K562 (cell line): ENCODE measurements at regions not wholly inside any gene's neighbourhood (a gene's known extent, or its start where the extent isn't known, plus 50 kb on each side); places are given as distances from the start of the nearest gene placed in this dataset.

ENCODE experiments used
- EZH2 ChIP-seq: IDR thresholded peaks from 2 replicates; pipeline ENCODE4 v1.6.1; 2012; ENCODE audit warnings: low read depth, mild to moderate bottlenecking, inconsistent platforms, low read length, borderline replicate concordance
- HDAC6 ChIP-seq: IDR thresholded peaks from 2 replicates; pipeline ENCODE4 v1.6.1; 2012; ENCODE audit warnings: low read depth, mild to moderate bottlenecking, control low read depth, inconsistent platforms, low read length, moderate library complexity
- MXI1 ChIP-seq: IDR thresholded peaks from 2 replicates; pipeline ENCODE4 v1.6.1; 2011; ENCODE audit warnings: low read depth, mild to moderate bottlenecking, improper control_type of control experiment, low read length
- POLR2AphosphoS5 ChIP-seq: IDR thresholded peaks from 2 replicates; pipeline ENCODE4 v1.6.1; 2011; ENCODE audit warnings: mild to moderate bottlenecking, low read depth, low read length, moderate library complexity; ENCODE audit not compliant: control insufficient read depth, insufficient read depth
- RAD21 ChIP-seq, 2 experiments: fragments of 250-450 bp in 1 of 2; fragments of 450-650 bp in 1 of 2; sonication (Bioruptor Pico) in 1 of 2; formaldehyde crosslinking in 1 of 2; IDR thresholded peaks in 1 of 2; conservative IDR thresholded peaks in 1 of 2; 2 replicates each; pipeline versions ENCODE4 v1.4.0 to v1.8.0; 2020 to 2022; ENCODE audit warnings: mild to moderate bottlenecking in 2 of 2, moderate library complexity in 1 of 2
- REST ChIP-seq, 2 experiments: fragments of 450-650 bp; formaldehyde crosslinking in 1 of 2; IDR thresholded peaks; 2 replicates each; pipeline versions ENCODE4 v1.4.0 to v1.6.1; 2014 to 2020; ENCODE audit warnings: mild to moderate bottlenecking in 2 of 2, borderline replicate concordance in 1 of 2, low read depth in 1 of 2
- SETDB1 ChIP-seq: IDR thresholded peaks from one replicate; pipeline ENCODE4 v1.6.1; 2012; ENCODE audit warnings: low read length, control low read depth, inconsistent platforms
- SNIP1 ChIP-seq: fragments of 450-650 bp; IDR thresholded peaks from 2 replicates; pipeline ENCODE4 v1.7.1; 2017; ENCODE audit warnings: low read depth, mild to moderate bottlenecking
- SREBF2 ChIP-seq: sonication (generic); formaldehyde crosslinking; IDR thresholded peaks from 2 replicates; pipeline ENCODE4 v1.4.0; 2020; ENCODE audit warnings: mild to moderate bottlenecking, missing genetic modification reagents
- SRSF7 ChIP-seq: fragments of 200-400 bp; formaldehyde crosslinking; optimal IDR thresholded peaks from 2 replicates; pipeline ENCODE3; 2017; ENCODE audit warnings: mild to moderate bottlenecking, low read depth, low read length
- TEAD4 ChIP-seq, 2 experiments: sonication (generic) in 1 of 2; formaldehyde crosslinking in 1 of 2; IDR thresholded peaks; 2 replicates each; pipeline versions ENCODE4 v1.6.1 to v1.8.0; 2012 to 2022; ENCODE audit warnings: borderline replicate concordance in 1 of 2, inconsistent platforms in 1 of 2, low read length in 1 of 2, mild to moderate bottlenecking in 1 of 2, missing genetic modification reagents in 1 of 2
- ZNF124 ChIP-seq: sonication (generic); formaldehyde crosslinking; IDR thresholded peaks from 2 replicates; pipeline ENCODE4 v1.8.1; 2022; ENCODE audit warnings: missing genetic modification reagents
- TF ChIP-seq, protein P1 (sequence below): fragments of 250-450 bp; sonication (Bioruptor Pico); IDR thresholded peaks from 2 replicates; pipeline ENCODE4 v1.4.0; 2020; ENCODE audit warnings: mild to moderate bottlenecking, moderate library complexity, borderline replicate concordance
- TF ChIP-seq, protein P2 (sequence below): fragments of 450-650 bp; formaldehyde crosslinking; IDR thresholded peaks from 2 replicates; pipeline ENCODE4 v1.4.0; 2022; ENCODE audit warnings: missing genetic modification characterization

- TF ChIP-seq SETDB1 = no peak
- TF ChIP-seq, protein P1, sequence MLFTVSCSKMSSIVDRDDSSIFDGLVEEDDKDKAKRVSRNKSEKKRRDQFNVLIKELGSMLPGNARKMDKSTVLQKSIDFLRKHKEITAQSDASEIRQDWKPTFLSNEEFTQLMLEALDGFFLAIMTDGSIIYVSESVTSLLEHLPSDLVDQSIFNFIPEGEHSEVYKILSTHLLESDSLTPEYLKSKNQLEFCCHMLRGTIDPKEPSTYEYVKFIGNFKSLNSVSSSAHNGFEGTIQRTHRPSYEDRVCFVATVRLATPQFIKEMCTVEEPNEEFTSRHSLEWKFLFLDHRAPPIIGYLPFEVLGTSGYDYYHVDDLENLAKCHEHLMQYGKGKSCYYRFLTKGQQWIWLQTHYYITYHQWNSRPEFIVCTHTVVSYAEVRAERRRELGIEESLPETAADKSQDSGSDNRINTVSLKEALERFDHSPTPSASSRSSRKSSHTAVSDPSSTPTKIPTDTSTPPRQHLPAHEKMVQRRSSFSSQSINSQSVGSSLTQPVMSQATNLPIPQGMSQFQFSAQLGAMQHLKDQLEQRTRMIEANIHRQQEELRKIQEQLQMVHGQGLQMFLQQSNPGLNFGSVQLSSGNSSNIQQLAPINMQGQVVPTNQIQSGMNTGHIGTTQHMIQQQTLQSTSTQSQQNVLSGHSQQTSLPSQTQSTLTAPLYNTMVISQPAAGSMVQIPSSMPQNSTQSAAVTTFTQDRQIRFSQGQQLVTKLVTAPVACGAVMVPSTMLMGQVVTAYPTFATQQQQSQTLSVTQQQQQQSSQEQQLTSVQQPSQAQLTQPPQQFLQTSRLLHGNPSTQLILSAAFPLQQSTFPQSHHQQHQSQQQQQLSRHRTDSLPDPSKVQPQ = no peak
- TF ChIP-seq HDAC6 = no peak
- no peak for TF ChIP-seq MXI1
- no peak for TF ChIP-seq RAD21 (CRISPR knock-in tag; conservative IDR thresholded peaks at IDR 0.05 in 1 of 2, IDR thresholded peaks at IDR 0.05 in 1 of 2)
- no peak for TF ChIP-seq SRSF7
- TF ChIP-seq POLR2AphosphoS5 = no peak
- TF ChIP-seq SNIP1 = no peak
- no peak for TF ChIP-seq REST (IDR thresholded peaks at IDR 0.05; ENCODE audit: borderline replicate concordance)
- no peak for TF ChIP-seq REST (CRISPR knock-in tag; IDR thresholded peaks at IDR 0.05; ENCODE audit: low read depth)
- TF ChIP-seq, protein P2, sequence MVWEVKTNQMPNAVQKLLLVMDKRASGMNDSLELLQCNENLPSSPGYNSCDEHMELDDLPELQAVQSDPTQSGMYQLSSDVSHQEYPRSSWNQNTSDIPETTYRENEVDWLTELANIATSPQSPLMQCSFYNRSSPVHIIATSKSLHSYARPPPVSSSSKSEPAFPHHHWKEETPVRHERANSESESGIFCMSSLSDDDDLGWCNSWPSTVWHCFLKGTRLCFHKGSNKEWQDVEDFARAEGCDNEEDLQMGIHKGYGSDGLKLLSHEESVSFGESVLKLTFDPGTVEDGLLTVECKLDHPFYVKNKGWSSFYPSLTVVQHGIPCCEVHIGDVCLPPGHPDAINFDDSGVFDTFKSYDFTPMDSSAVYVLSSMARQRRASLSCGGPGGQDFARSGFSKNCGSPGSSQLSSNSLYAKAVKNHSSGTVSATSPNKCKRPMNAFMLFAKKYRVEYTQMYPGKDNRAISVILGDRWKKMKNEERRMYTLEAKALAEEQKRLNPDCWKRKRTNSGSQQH (CRISPR knock-in tag) = no peak
- TF ChIP-seq TEAD4 (IDR thresholded peaks at IDR 0.05; ENCODE audit: low read length) = no peak
- TF ChIP-seq TEAD4 (CRISPR knock-in tag; IDR thresholded peaks at IDR 0.05; ENCODE audit: borderline replicate concordance) = no peak
- TF ChIP-seq EZH2 = no peak
- no peak for TF ChIP-seq SREBF2 (CRISPR knock-in tag)
- no peak for TF ChIP-seq ZNF124 (CRISPR knock-in tag)
These were observed 89.0 kb downstream of the EMX2 start for GRCh38 chr10:117631276-117632145.
